NCI-H2171 treated with DMSO at 0.1 percent for 48 hours (cell line): ENCODE measurements at regions not wholly inside any gene's neighbourhood (a gene's known extent, or its start where the extent isn't known, plus 50 kb on each side); places are given as distances from the start of the nearest gene placed in this dataset.
"Not testable (repeated sequence)": the region's sequence is repeated elsewhere in the genome, so short reads cannot be mapped to it uniquely, and the experiment has no call there.

Experiments used
- DNase-seq: peaks from one replicate; lab custom pipeline; 2025; lab: John Stamatoyannopoulos, UW

DNA sequence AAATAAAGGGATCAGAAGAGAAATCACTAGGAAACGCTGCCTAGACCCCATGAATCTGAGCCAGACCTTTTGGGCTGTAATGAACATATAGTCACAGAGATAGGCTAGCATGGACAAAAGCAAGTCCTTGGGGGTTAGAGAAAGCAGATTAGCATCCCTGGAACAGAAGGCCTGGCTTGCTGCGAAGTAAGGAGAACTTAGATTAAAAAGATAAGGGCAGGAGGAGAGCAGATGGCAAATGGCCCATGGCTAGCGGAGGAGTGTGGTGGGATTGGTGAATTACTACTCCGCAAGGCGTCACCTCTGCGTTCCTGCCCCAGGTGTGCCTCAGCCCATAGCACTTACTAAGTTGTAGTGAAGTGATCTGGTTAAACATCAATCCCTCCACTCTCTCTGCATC, 92.3 kb upstream of the ZNF438 start:
- DNase-seq, result peak; percentile 52

- no peak for DNase-seq
Observed at GRCh38 chr10:31124852-31125251, 93.2 kb upstream of the ZNF438 start.

DNA sequence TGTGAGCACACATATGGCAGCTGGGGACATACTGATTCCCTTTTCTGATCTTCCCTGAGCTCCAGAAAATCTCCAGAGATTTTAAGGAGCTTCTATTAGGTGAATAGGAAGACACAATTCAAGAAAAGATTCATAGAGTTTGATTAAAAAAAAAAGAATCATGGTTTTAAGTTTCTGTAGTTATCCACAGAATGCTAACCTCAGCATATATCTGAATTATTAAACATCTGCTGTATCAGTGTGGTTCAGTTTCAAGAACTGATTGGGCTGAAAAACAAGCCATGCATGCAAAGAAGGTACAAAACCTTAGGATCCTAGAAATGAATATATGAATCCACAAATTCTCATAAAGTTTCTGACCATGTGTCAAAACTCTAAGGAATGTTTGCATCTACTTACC, 94.1 kb upstream of the ZNF438 start:
- DNase-seq, result no peak

GRCh38 chr10:31126593-31126992, 94.9 kb upstream of the ZNF438 start:
- no peak for DNase-seq

DNA sequence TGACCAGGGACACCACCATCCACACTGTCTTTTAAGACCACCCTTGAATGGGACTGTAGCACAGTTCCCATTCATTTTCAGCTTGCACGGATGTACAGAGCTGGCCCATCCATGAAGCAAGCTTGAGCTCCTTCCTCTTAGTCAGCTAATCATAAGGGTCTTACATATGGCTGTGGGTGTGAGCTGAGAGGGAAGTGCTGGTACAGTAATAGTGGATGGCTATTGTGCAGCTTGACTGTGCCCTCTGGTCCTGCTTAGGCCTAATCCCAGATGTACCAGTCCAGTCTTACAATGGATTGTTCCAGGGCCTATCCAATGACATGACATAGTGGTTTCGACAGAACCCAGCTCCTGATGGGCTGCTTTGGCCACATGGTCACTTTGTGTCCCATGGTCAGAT, 96.9 kb upstream of the ZNF438 start:
- DNase-seq, result no peak

DNA sequence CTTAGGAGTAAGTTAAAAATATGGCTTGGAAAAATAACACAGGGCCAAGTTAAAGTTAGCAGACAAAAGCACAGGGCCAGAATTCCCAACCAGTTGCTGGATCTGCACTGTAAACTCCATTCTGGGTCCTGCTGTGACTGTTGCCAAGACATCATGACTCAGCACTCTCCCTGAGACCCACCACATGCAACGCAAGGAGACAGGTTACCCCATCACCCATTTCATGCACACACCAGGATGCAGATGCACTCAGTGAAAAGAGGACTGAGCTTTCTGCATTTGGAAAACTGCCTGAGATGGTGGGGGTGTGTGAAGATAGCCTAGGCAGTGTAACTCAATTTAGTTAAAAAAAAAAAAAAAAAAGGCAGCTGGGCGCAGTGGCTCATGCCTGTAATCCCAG, 97.6 kb upstream of the ZNF438 start:
- DNase-seq, result peak; percentile 57

- DNase-seq, result no peak
Observed at GRCh38 chr10:31129880-31130405, 98.3 kb upstream of the ZNF438 start.

DNA sequence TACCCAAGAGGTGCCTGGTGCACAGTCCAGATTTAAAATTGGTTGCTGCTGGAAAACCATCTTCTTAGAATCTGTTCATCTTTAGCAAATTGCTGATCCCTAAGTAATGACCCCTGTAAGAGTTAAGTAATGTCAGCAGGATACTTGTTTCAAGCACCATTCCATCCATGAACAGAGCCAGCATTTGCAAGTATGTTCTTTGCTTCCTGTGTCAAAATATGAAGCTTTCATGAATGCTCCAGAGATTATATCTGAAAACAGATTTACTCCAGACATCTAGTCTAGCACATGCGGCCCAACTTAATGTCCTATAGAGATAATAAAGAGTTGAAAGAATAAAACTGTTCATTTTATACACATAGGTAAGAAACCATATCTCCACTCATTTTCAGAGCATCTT, 98.7 kb upstream of the ZNF438 start:
- DNase-seq, result no peak

DNA sequence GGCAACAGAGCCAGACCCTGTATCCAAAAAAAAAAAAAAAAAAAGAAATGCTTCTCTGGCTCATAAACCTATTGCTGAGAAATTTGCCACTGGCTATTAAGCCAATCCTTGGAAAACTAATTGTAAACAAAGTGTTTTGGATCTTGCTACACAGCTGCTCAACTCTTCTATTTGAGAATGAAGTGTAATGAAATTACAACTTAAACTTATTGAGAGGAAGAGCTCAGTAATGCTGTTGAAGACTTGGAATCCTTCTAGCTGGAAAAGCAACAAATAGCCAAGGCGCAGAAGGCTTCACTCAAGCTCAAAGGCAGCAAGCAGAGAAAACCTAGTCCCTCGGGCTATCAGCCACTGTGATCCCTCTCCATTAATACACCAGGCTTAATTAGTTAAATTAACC, 99.6 kb upstream of the ZNF438 start:
- no peak for DNase-seq

- no peak for DNase-seq
Observed at GRCh38 chr10:31132681-31133244, 101.1 kb upstream of the ZNF438 start.

- no peak for DNase-seq
Observed at GRCh38 chr10:31133251-31133791, 101.7 kb upstream of the ZNF438 start.

- DNase-seq, result peak; percentile 88
Observed at GRCh38 chr10:31133792-31134310, 102.2 kb upstream of the ZNF438 start.

GRCh38 chr10:31134311-31134952, 102.8 kb upstream of the ZNF438 start:
- peak; percentile 73 for DNase-seq

- DNase-seq, result peak; percentile 41
Observed at GRCh38 chr10:31135171-31135570, 103.5 kb upstream of the ZNF438 start.

DNA sequence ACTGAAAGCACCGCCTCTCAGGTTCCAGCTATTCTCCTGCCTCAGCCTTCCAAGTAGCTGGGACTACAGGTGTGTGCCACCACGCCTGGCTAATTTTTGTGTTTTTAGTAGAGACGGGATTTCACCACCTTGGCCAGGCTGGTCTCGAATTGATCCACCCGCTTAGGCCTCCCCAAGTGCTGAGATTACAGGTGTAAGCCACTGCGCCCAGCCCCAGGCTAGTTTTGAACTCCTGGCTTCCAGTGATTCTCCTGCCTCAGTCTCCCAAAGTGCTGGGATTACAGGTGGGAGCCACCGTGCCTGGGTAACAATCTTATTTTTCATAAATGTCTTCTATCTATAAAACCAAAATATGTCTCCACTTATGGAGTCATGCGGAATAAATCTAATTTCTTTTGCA, 104.1 kb upstream of the ZNF438 start:
- DNase-seq, result not testable (repeated sequence)

DNA sequence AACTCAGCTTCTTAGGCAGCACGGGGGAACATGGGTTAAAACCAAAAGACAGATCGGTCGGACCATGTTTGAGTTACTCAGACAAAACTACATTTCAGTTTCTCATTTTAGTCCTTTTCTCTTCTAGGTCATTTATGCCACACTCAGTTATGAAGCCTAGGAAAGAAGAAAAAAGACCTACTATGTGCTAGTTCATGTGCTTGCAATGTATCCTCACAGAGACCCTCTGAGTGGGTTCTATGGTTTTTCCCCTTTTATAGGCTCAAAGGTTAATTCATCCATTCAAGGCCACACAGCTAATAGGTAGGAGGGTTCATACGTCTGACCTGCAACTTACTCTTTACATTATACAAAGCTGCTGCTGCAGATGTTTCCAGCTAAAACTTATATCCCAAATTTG, 104.7 kb upstream of the ZNF438 start:
- DNase-seq, result no peak

DNA sequence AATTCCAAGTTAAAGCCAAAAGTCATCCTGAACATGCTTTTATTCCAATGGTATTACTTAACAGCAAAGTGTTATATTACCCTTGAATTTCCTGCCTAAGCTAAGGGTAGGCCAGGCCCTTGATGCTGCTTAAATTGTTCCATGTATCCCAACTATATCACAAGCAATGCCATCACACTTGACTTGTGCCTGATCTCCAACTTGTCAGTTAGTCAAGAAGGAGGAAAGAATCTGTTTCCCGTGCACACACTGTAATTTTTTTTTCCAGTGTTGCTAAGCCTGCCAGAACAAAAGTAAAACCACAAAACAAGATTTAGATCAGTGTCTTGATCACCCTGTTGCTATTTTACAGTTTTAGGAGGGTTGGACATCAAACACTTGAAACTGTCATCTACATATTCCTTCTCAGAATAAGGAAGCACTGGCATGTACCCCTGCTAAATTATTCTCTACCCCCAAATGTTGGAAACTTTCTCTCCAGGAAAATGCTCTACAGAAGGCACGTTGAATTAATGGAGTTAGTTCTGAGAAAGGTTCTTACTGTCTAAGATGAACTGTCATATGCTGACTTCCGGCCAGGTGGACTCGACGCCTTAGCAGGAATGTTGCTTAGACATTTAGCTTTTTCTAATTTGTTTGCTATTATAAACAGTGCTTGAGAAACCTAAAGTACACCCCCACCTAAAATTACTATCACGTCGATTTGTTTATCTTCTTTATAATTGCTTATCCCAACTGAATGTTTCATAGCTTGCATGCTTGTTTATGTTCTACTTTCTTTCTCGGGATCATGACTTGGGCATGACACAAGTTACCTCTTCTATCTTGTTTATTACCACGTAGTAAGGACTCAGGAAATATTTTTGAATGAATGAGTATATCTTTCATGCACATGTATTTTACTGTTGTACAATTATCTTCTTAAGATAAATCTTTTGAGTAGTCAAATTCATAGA, 105.5 kb upstream of the ZNF438 start:
- no peak for DNase-seq

DNA sequence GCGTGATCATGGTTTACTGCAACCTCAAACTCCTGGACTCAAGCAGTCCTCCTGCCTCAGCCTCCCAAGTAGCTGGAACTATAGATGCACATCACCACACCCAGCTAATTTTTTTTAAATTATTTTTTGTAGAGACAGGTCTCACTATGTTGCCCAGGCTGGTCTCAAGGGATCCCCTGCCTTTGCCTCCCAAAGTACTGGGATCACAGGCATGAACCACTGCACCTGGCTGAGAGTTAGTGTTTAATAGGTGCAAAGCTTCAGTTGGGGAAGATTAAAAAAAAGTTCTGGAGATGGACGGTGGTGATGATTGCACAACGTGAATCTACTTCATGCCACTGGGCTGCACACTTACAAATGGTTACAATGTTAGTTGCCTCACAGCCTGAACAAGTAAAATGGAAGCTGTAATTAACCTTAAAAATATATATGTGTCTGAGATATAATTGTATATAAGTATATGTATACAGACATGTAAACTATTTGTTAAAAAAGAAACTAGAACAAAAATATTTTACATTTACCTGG, 106.4 kb upstream of the ZNF438 start:
- no peak for DNase-seq

- no peak for DNase-seq
Observed at GRCh38 chr10:31139497-31139896, 107.8 kb upstream of the ZNF438 start.

DNA sequence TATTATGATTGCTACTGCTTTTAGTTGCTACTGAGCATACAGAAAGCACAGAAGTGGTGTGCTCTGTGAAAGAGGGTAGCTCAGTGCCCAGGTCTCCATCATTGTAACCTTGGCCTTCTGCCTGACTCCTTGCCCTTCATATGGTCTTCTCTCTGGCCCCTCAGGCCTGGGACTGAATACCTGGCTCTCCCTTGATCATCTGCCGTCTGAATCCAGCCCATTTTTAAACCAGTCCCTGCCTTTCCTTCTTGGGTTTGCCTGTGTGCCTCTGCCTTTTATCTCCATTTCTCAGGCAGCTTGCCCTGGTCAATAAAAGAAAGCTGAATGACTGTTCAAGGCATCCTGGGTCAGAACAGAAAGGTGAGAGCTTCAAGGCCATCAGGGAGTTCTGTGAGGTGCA, 109.1 kb upstream of the ZNF438 start:
- DNase-seq, result no peak

- DNase-seq, result no peak
Observed at GRCh38 chr10:31142026-31142425, 110.4 kb upstream of the ZNF438 start.

DNA sequence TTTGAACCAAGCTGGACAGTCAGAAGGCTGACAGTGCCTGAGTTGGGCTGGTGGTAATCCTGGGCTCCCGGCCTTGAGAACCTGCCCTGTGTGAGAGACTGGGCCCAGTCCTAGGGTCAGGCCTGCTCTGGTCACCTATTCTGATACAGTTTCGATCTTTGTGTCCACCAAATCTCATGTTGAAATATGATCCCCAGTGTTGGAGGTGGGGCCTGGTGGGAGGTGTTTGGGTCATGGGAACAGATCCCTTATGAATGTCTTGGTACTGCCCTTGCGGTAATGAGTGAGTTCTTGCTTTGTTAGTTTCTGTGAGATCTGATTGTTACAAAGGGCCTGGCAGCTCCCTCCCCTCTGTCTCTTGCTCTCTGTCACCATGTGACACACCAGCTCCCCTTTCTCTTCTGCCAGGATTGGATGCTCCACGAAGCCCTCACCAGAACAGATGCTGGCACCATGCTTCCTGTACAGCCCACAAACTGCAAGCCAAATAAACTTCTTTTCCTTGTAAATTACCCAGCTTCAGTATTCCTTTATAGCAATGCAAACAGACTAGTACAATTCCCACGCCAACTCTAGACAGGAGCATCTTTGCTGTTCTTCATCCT, 111.8 kb upstream of the ZNF438 start:
- no peak for DNase-seq
